Pancreas (tissue), 10 donors: ENCODE measurements at regions not wholly inside any gene's neighbourhood (a gene's known extent, or its start where the extent isn't known, plus 50 kb on each side); places are given as distances from the start of the nearest gene placed in this dataset.
A peak's percentile ranks its signal among the peaks of the same experiment; 100 is the strongest.

Experiments used
- ATAC-seq, 4 donors: fragments of 200-7000 bp; cut with Tn5 transposase; one replicate each; pipeline versions ENCODE4 v1.8.0 to v1.9.1; 2020; ENCODE audit warnings: mild to moderate bottlenecking in 4 of 4, moderate library complexity in 4 of 4
- DNase-seq, 6 donors: peaks; one replicate each; pipeline ENCODE4 v3.0.0-alpha.2; 2020
- FAIRE-seq: peaks from 2 replicates; lab custom pipeline; 2012; peaks lifted over from hg19 to GRCh38; lab: Jason Lieb, UNC
- H3K27ac ChIP-seq, 4 donors: fragments of 200-600 bp; sonication (generic); 1 replicate in 3 of 4; 2 replicates in 1 of 4; pipeline versions ENCODE4 v1.5.0 to v1.8.0; 2020
- H3K27me3 ChIP-seq, 4 donors: fragments of 200-600 bp; one replicate each; pipeline ENCODE4 v1.8.0; 2021
- H3K36me3 ChIP-seq, 3 donors: fragments of 200-600 bp; sonication (generic) in 1 of 3; one replicate each; pipeline versions ENCODE4 v1.5.0 to v1.8.0; 2020 to 2021
- H3K4me1 ChIP-seq, 3 donors: fragments of 200-600 bp; one replicate each; pipeline ENCODE4 v1.8.0; 2021
- H3K4me3 ChIP-seq, 4 donors: fragments of 200-600 bp; sonication (generic) in 2 of 4; one replicate each; pipeline versions ENCODE4 v1.5.0 to v1.8.0; 2020 to 2021
- H3K9me3 ChIP-seq, 4 donors: fragments of 200-600 bp; one replicate each; pipeline ENCODE4 v1.8.0; 2021
- WGBS, 2 donors: extraction: QIAGEN DNeasy Blood & Tissue Kit; methylation state at CpG; one replicate each; pipeline ENCODE4 v1.1.7; 2013; 5-methylcytosine and 5-hydroxymethylcytosine counted together
- intact Hi-C, 3 donors: fragments of 100-400 bp; cut with DNase I; formaldehyde crosslinking; loops; one replicate each; pipeline versions ENCODE4 v1.11.1 to v1.14.2; 2022
- TF ChIP-seq, protein P1 (sequence below), 4 donors: fragments of 200-600 bp; sonication (generic) in 3 of 4; IDR thresholded peaks; one replicate each; pipeline versions ENCODE4 v1.5.0 to v1.8.0; 2021; ENCODE audit warnings: antibody characterized with exemption in 4 of 4
- donor health status: healthy with polysubstance abuse.
- donor health status: DM: no; HTN: no; CAD: no; lungs with moderate emphysema.
- donor health status: DM: no; HTN: no; CAD: no.
- donor health status: control.
- donor health status: control.
- donor health status: Bipolar disorder and iron deficiency.
- donor health status: DM: yes; HTN: yes; CAD: no.
- donor health status: DM: no; HTN: no; CAD: no.
- donor health status: DM: no; HTN: no; CAD: no.
- donor health status: DM: yes; HTN: yes; CAD: no.

DNA sequence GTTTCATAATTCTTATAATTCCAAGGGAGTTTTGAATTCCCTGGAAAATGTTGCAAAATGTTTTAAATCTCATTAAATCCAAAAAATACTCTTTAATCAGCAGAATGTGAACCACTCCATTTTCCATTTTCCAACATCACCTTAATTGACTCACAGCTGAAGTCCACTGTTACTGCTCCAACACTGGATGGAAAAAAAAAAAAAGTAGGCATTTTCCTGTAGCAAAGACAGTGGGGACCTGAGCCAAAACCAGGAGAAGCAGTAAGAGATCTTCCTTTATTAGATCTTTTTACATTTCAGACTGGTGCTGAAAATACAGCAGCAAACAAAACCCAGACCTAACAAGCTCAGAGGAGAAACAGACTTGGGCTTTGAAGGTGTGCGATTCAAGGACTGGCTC, 62.4 kb upstream of the SPATS2L start:
- Histone ChIP-seq H3K27ac (no peak overlapping the region), H3K27me3 (no peaks in the 10 kb centered on the region), H3K4me1 (no peaks in the 10 kb centered on the region), H3K4me3 (no peak overlapping the region), H3K9me3 (no peaks in the 10 kb centered on the region), H3K36me3 (no peaks in the 10 kb centered on the region)
- intact Hi-C loops = no loop called here
- TF ChIP-seq, protein P1, sequence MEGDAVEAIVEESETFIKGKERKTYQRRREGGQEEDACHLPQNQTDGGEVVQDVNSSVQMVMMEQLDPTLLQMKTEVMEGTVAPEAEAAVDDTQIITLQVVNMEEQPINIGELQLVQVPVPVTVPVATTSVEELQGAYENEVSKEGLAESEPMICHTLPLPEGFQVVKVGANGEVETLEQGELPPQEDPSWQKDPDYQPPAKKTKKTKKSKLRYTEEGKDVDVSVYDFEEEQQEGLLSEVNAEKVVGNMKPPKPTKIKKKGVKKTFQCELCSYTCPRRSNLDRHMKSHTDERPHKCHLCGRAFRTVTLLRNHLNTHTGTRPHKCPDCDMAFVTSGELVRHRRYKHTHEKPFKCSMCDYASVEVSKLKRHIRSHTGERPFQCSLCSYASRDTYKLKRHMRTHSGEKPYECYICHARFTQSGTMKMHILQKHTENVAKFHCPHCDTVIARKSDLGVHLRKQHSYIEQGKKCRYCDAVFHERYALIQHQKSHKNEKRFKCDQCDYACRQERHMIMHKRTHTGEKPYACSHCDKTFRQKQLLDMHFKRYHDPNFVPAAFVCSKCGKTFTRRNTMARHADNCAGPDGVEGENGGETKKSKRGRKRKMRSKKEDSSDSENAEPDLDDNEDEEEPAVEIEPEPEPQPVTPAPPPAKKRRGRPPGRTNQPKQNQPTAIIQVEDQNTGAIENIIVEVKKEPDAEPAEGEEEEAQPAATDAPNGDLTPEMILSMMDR (IDR thresholded peaks at IDR 0.05) = no peak
- FAIRE-seq = no peak
- no peak for DNase-seq
- ATAC-seq = no peak
- 91 to 100% methylated on average over 1 of the region's 1 CpG for WGBS, 2 donors

DNA sequence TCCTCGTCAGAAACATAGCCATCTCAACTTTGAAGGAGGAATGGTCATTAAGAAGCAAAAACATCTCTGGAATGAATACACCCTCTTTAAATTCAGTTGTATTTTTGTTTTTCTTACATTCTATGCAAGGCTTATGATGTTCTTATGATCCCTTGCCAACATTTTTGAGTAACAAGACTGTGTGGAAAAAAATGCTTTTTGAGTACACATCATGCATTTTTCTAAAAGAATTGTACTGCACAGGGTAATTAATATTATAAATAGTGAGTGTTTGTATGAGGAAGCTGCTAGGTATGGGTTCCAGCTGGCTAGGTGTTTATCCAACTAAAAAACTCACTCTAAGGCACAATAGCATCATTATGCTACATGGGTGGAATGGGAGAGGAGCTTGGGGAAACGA, 59.0 kb upstream of the SPATS2L start:
- ATAC-seq (peak in 1 of 4 donors; percentile 25), FAIRE-seq (no peak), DNase-seq (no peak)
- H3K36me3 ChIP-seq = no peaks in the 10 kb centered on the region
- H3K4me3 ChIP-seq = no peak overlapping the region
- H3K9me3 ChIP-seq = no peaks in the 10 kb centered on the region
- intact Hi-C loops = no loop called here
- WGBS, 2 donors = 49 to 55% methylated on average over 2 of the region's 2 CpGs
- H3K27ac ChIP-seq = no peak overlapping the region
- TF ChIP-seq, protein P1 (IDR thresholded peaks at IDR 0.05) = no peak
- peaks cover 0 to 6% (median 5%) of the 10 kb centered on the region in 3 donors for H3K4me1 ChIP-seq
- H3K27me3 ChIP-seq = no peaks in the 10 kb centered on the region

GRCh38 chr2:200252265-200253067, 54.0 kb upstream of the SPATS2L start:
- DNase-seq (peak in 4 of 6 donors; percentile 45 to 79 (median 68)), FAIRE-seq (no peak), ATAC-seq (peak; percentile 85 to 91 (median 87))
- TF ChIP-seq, protein P1 (IDR thresholded peaks at IDR 0.05) = no peak
- no peaks in the 10 kb centered on the region for H3K9me3 ChIP-seq
- intact Hi-C loops = no loop called here
- 16 to 20% methylated on average over 8 of the region's 8 CpGs for WGBS, 2 donors
- H3K4me1 ChIP-seq = peaks cover 11 to 21% (median 17%) of the 10 kb centered on the region in 3 donors
- H3K36me3 ChIP-seq = no peaks in the 10 kb centered on the region
- peak overlapping the region in 1 of 4 donors; percentile 37 for H3K4me3 ChIP-seq
- H3K27ac ChIP-seq = peak overlapping the region in 3 of 4 donors; percentile 7 to 80 (median 71)
- no peaks in the 10 kb centered on the region for H3K27me3 ChIP-seq

DNA sequence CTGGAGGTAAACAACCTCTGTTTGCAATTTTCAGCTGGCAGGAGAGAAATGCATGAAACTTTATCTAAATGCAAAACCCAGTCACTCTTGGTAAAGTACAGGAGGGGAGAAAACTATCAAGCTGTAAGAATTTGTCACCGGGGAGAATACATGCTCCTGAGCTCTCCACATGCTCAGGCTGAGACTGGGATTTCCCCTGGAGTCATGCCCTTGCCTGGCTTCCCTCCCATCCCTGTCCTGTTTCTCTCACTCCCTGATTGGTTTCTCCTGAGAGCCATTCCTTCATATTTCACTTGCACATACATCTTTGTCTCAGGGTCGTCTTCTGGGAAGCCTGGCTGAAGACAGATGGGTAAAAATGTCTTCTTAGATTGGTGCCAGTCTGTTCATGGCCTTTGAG, 52.9 kb upstream of the SPATS2L start:
- H3K4me3 ChIP-seq = no peak overlapping the region
- 8 to 10% methylated on average over 2 of the region's 2 CpGs for WGBS, 2 donors
- ATAC-seq (peak; percentile 51 to 86 (median 66)), FAIRE-seq (no peak), DNase-seq (peak in 4 of 6 donors; percentile 34 to 66 (median 44))
- H3K27me3 ChIP-seq = no peaks in the 10 kb centered on the region
- H3K36me3 ChIP-seq = no peaks in the 10 kb centered on the region
- TF ChIP-seq, protein P1 (IDR thresholded peaks at IDR 0.05) = no peak
- peaks cover 11 to 27% (median 21%) of the 10 kb centered on the region in 3 donors for H3K4me1 ChIP-seq
- intact Hi-C loops = no loop called here
- H3K9me3 ChIP-seq = no peaks in the 10 kb centered on the region
- H3K27ac ChIP-seq = peak overlapping the region in 2 of 4 donors; percentile 71 to 80

GRCh38 chr2:200254773-200255172, 51.7 kb upstream of the SPATS2L start:
- FAIRE-seq (no peak), DNase-seq (no peak), ATAC-seq (no peak)
- no peak overlapping the region for H3K27ac ChIP-seq
- peaks cover 11 to 27% (median 21%) of the 10 kb centered on the region in 3 donors for H3K4me1 ChIP-seq
- intact Hi-C loops = no loop called here
- WGBS, 2 donors = 94 to 95% methylated on average over 4 of the region's 4 CpGs
- no peaks in the 10 kb centered on the region for H3K36me3 ChIP-seq
- no peaks in the 10 kb centered on the region for H3K9me3 ChIP-seq
- TF ChIP-seq, protein P1 (IDR thresholded peaks at IDR 0.05) = no peak
- H3K27me3 ChIP-seq = no peaks in the 10 kb centered on the region
- H3K4me3 ChIP-seq = no peak overlapping the region
